Kidney (tissue), 13 donors: ENCODE measurements at regions not wholly inside any gene's neighbourhood (a gene's known extent, or its start where the extent isn't known, plus 50 kb on each side); places are given as distances from the start of the nearest gene placed in this dataset.

Experiments used
- DNase-seq, 5 donors: peaks; one replicate each; pipeline ENCODE4 v3.0.0-alpha.2; 2013 to 2020
- FAIRE-seq: peaks from 2 replicates; lab custom pipeline; 2012; peaks lifted over from hg19 to GRCh38; lab: Jason Lieb, UNC
- H3K27ac ChIP-seq, 2 donors: one replicate each; pipeline ENCODE4 v1.7.0; 2013; ENCODE audit warnings: low read depth in 2 of 2, low read length in 2 of 2, inconsistent platforms in 1 of 2
- H3K27me3 ChIP-seq: one replicate; pipeline ENCODE4 v1.7.1; 2013; ENCODE audit warnings: low read length, inconsistent platforms; ENCODE audit not compliant: control insufficient read depth, insufficient read depth
- H3K36me3 ChIP-seq, 3 donors: one replicate each; pipeline versions ENCODE4 v1.7.0 to v1.7.1; 2013; ENCODE audit warnings: low read length in 3 of 3, control low read depth in 1 of 3, inconsistent platforms in 1 of 3; ENCODE audit not compliant: insufficient read depth in 3 of 3, control insufficient read depth in 2 of 3
- H3K4me1 ChIP-seq, 3 donors: one replicate each; pipeline versions ENCODE4 v1.7.0 to v1.7.1; 2013; ENCODE audit warnings: low read length in 3 of 3, inconsistent platforms in 1 of 3, low read depth in 1 of 3; ENCODE audit not compliant: control insufficient read depth in 2 of 3, insufficient read depth in 2 of 3
- H3K4me3 ChIP-seq, 3 donors: one replicate each; pipeline versions ENCODE4 v1.7.0 to v1.8.1; 2013; ENCODE audit warnings: low read length in 3 of 3, control low read depth in 1 of 3, inconsistent platforms in 1 of 3
- H3K9ac ChIP-seq, 3 donors: one replicate each; pipeline versions ENCODE4 v1.7.0 to v1.7.1; 2013; ENCODE audit warnings: low read length in 3 of 3, control low read depth in 1 of 3, inconsistent platforms in 1 of 3
- H3K9me3 ChIP-seq, 3 donors: one replicate each; pipeline versions ENCODE4 v1.7.0 to v1.7.1; 2013; ENCODE audit warnings: low read length in 3 of 3, control low read depth in 1 of 3, inconsistent platforms in 1 of 3; ENCODE audit not compliant: control insufficient read depth in 2 of 3, insufficient read depth in 1 of 3
- CTCF ChIP-seq: IDR thresholded peaks from 3 replicates; pipeline ENCODE4 v1.5.1; 2012; ENCODE audit warnings: mild to moderate bottlenecking, moderate library complexity, borderline replicate concordance; ENCODE audit not compliant: insufficient read depth; ENCODE audit errors: extremely low read depth
- intact Hi-C: fragments of 100-400 bp; cut with DNase I; formaldehyde crosslinking; loops from one replicate; pipeline ENCODE4 v1.11.1; 2022
- donor health status: control.
- donor health status: control.
- donor health status: control.
- donor health status: control.
- donor health status: control.
- donor health status: DM: yes; HTN: yes; CAD: no.
- donor health status: Normal renal cell carcinoma (clear cell type).

- no peaks in the 10 kb centered on the region for H3K4me1 ChIP-seq
- DNase-seq = peak in 1 of 5 donors; percentile 4
- H3K9me3 ChIP-seq = peaks cover 0 to 3% (median 0%) of the 10 kb centered on the region in 3 donors
- H3K4me3 ChIP-seq = no peak overlapping the region
- no peak overlapping the region for H3K9ac ChIP-seq
- no peak for TF ChIP-seq CTCF
- H3K27ac ChIP-seq = no peak overlapping the region
- intact Hi-C loops = no loop called here
- FAIRE-seq = no peak
- H3K27me3 ChIP-seq = no peaks in the 10 kb centered on the region
- no peaks in the 10 kb centered on the region for H3K36me3 ChIP-seq
Measured at GRCh38 chr4:138576684-138577083, 334.5 kb upstream of the SLC7A11 start.

GRCh38 chr4:138573246-138573645 lies 331.1 kb upstream of the SLC7A11 start:
- Histone ChIP-seq H3K4me1 (no peaks in the 10 kb centered on the region), H3K9me3 (peaks cover 0 to 3% (median 0%) of the 10 kb centered on the region in 3 donors), H3K36me3 (no peaks in the 10 kb centered on the region), H3K9ac (no peak overlapping the region), H3K4me3 (no peak overlapping the region), H3K27ac (no peak overlapping the region), H3K27me3 (no peaks in the 10 kb centered on the region)
- no peak for FAIRE-seq
- intact Hi-C loops = no loop called here
- no peak for TF ChIP-seq CTCF
- DNase-seq = no peak

- no peak for FAIRE-seq
- TF ChIP-seq CTCF = no peak
- intact Hi-C loops = no loop called here
- H3K36me3 ChIP-seq = no peaks in the 10 kb centered on the region
- no peak overlapping the region for H3K27ac ChIP-seq
- H3K9me3 ChIP-seq = peaks cover 0 to 3% (median 0%) of the 10 kb centered on the region in 3 donors
- DNase-seq = no peak
- H3K27me3 ChIP-seq = no peaks in the 10 kb centered on the region
- no peak overlapping the region for H3K9ac ChIP-seq
- no peaks in the 10 kb centered on the region for H3K4me1 ChIP-seq
- H3K4me3 ChIP-seq = no peak overlapping the region
Measured at GRCh38 chr4:138572007-138572406, 329.9 kb upstream of the SLC7A11 start.

- H3K9me3 ChIP-seq = no peaks in the 10 kb centered on the region
- no peak for FAIRE-seq
- TF ChIP-seq CTCF = no peak
- H3K9ac ChIP-seq = no peak overlapping the region
- DNase-seq = no peak
- intact Hi-C loops = no loop called here
- H3K36me3 ChIP-seq = no peaks in the 10 kb centered on the region
- no peaks in the 10 kb centered on the region for H3K4me1 ChIP-seq
- H3K4me3 ChIP-seq = no peak overlapping the region
- H3K27me3 ChIP-seq = no peaks in the 10 kb centered on the region
- H3K27ac ChIP-seq = no peak overlapping the region
Measured at GRCh38 chr4:138567696-138568095, 325.5 kb upstream of the SLC7A11 start.
